K562 (cell line): ENCODE measurements at regions not wholly inside any gene's neighbourhood (a gene's known extent, or its start where the extent isn't known, plus 50 kb on each side); places are given as distances from the start of the nearest gene placed in this dataset.

Source experiments
- ATAC-seq: fragments of 200-7000 bp; cut with Tn5 transposase; 3 replicates; pipeline ENCODE4 v1.9.1; 2020; ENCODE audit warnings: moderate library complexity
- BruUV-seq: library from RNA; stranded (reverse); fragments of 400-500 nt; replicated peaks from 2 replicates; lab custom pipeline; 2021; lab: Mats Ljungman, UMichigan
- CTCF ChIA-PET: fragments of 300-600 bp; formaldehyde crosslinking; extraction: SDS; loops from one replicate; lab custom pipeline; 2021; ENCODE audit warnings: low intra/inter-chr PET ratio; lab: Yijun Ruan, JAX
- POLR2A ChIA-PET: fragments of 300-600, 350-650 bp; sonication (Branson Sonifier 250); formaldehyde crosslinking; extraction: SDS; loops from one replicate; lab custom pipeline; 2021; ENCODE audit warnings: antibody characterized with exemption, inconsistent platforms; lab: Yijun Ruan, JAX
- DNase-seq, 4 experiments: peaks; one replicate each; pipeline versions ENCODE4 v3.0.0 to v3.0.0-alpha.2; 2011 to 2018; ENCODE audit warnings: low spot score in 3 of 4, mixed read lengths in 3 of 4; ENCODE audit errors: extremely low read depth in 1 of 4
- FAIRE-seq: peaks from 2 replicates; lab custom pipeline; 2011; peaks lifted over from hg19 to GRCh38; lab: Jason Lieb, UNC
- H2AFZ ChIP-seq: 2 replicates; pipeline ENCODE4 v1.6.0; 2011; ENCODE audit warnings: low read depth, low read length, control low read depth, inconsistent platforms
- H3K27ac ChIP-seq: fragments of 200-600 bp; 3 replicates; pipeline ENCODE4 v1.8.0; 2011; ENCODE audit warnings: low read depth, mild to moderate bottlenecking, control low read depth, inconsistent platforms, low read length, moderate library complexity, mixed read lengths; ENCODE audit errors: extremely low read depth
- H3K27me3 ChIP-seq, 2 experiments: fragments of 300-600 bp in 1 of 2; 2 replicates in 1 of 2; 3 replicates in 1 of 2; pipeline versions ENCODE4 v1.6.0 to v1.8.0; 2011; ENCODE audit warnings: inconsistent platforms in 2 of 2, low read length in 2 of 2, mild to moderate bottlenecking in 1 of 2, mixed read lengths in 1 of 2, moderate library complexity in 1 of 2; ENCODE audit not compliant: control insufficient read depth in 2 of 2, insufficient read depth in 2 of 2
- H3K36me3 ChIP-seq: fragments of 300-600 bp; 3 replicates; pipeline ENCODE4 v1.8.0; 2011; ENCODE audit warnings: mild to moderate bottlenecking, low read length, inconsistent platforms; ENCODE audit not compliant: control insufficient read depth, insufficient read depth
- H3K4me1 ChIP-seq, 2 experiments: fragments of 200-600 bp in 1 of 2; replicated peaks in 1 of 2; 2 replicates in 1 of 2; 3 replicates in 1 of 2; pipeline versions ENCODE4 v1.5.1 to v1.8.0; 2011; ENCODE audit warnings: inconsistent platforms in 2 of 2, low read length in 2 of 2, mild to moderate bottlenecking in 1 of 2, mixed read lengths in 1 of 2, moderate library complexity in 1 of 2; ENCODE audit not compliant: control insufficient read depth in 2 of 2, insufficient read depth in 2 of 2
- H3K4me2 ChIP-seq: 2 replicates; pipeline ENCODE4 v1.6.1; 2011; ENCODE audit warnings: low read length, control low read depth, inconsistent platforms, mixed read lengths; ENCODE audit not compliant: insufficient read depth
- H3K4me3 ChIP-seq: fragments of 200-600 bp; sonication (generic), shearing (Covaris generic); 2 replicates; pipeline ENCODE4 v1.5.1; 2016; ENCODE audit warnings: control low read depth, inconsistent platforms
- H3K79me2 ChIP-seq: fragments of 200-600 bp; 3 replicates; pipeline ENCODE4 v1.8.0; 2011; ENCODE audit warnings: low read length, inconsistent platforms; ENCODE audit not compliant: control insufficient read depth, insufficient read depth
- H3K9ac ChIP-seq, 2 experiments: 2 replicates each; pipeline versions ENCODE4 v1.6.0 to v1.6.1; 2011; ENCODE audit warnings: low read depth in 2 of 2, low read length in 2 of 2, control low read depth in 1 of 2, inconsistent platforms in 1 of 2, mild to moderate bottlenecking in 1 of 2, mixed read lengths in 1 of 2; ENCODE audit not compliant: insufficient read depth in 1 of 2
- H3K9me1 ChIP-seq: one replicate; pipeline ENCODE4 v1.6.0; 2011; ENCODE audit warnings: inconsistent platforms, mild to moderate bottlenecking, low read length, moderate library complexity; ENCODE audit not compliant: control insufficient read depth, insufficient read depth
- H3K9me3 ChIP-seq: replicated peaks from 2 replicates; pipeline ENCODE4 v1.5.1; 2011; ENCODE audit warnings: low read depth, low read length, inconsistent platforms; ENCODE audit not compliant: control insufficient read depth, insufficient read depth
- H4K20me1 ChIP-seq: replicated peaks from 2 replicates; pipeline ENCODE4 v1.6.1; 2011; ENCODE audit warnings: low read length, inconsistent platforms, mixed read lengths; ENCODE audit not compliant: control insufficient read depth, insufficient read depth
- ZNF354B ChIP-seq: fragments of 250-450 bp; sonication (Bioruptor Pico); IDR thresholded peaks from 2 replicates; pipeline ENCODE4 v1.4.0; 2020
- WGBS: fragments of 100-300 bp; shearing (Covaris generic); methylation state at CpG from one replicate; pipeline ENCODE4 v1.1.6; 2016; ENCODE audit warnings: low coverage, mixed read lengths; ENCODE audit not compliant: insufficient coverage; ENCODE audit errors: missing lambda C conversion rate; 5-methylcytosine and 5-hydroxymethylcytosine counted together
- in situ Hi-C: fragments of 300-500 bp; cut with MboI; formaldehyde crosslinking; loops from 4 replicates; pipeline ENCODE4 v1.15.0; 2018; ENCODE audit warnings: inconsistent platforms, mixed read lengths
- intact Hi-C: fragments of 100-400 bp; cut with micrococcal nuclease; formaldehyde crosslinking; loops from 2 replicates; pipeline ENCODE4 v1.14.2; 2022
- TF ChIP-seq, protein P1 (sequence below): fragments of 250-450 bp; sonication (Bioruptor Pico); IDR thresholded peaks from 2 replicates; pipeline ENCODE4 v1.4.0; 2020
- TF ChIP-seq, protein P2 (sequence below), 3 experiments: IDR thresholded peaks in 2 of 3; conservative IDR thresholded peaks in 1 of 3; 2 replicates each; pipeline ENCODE4 v1.5.1; 2011 to 2012; ENCODE audit warnings: low read length in 3 of 3, mild to moderate bottlenecking in 3 of 3, control low read depth in 2 of 3, improper control_type of control experiment in 1 of 3, inconsistent platforms in 1 of 3, low read depth in 1 of 3, mixed read lengths in 1 of 3, moderate library complexity in 1 of 3; ENCODE audit not compliant: insufficient read depth in 2 of 3

DNA sequence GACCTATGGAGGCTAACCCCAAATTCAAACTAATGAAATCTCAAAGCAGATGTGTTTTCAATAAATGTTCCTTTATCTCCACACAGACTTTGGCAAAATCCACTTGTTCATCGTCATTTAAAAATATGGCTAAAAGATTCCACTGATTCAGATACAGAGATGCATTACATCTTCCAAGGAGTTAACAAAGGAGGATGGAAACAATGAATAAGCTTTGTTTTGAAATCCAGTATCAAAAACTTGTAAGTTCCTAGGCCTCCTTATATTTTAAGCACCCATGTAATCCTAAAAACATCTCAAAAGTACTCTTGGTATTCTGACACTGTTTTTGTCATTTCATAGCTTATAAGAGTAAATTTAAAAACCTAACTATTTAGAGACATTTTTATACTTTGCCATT, 345.6 kb upstream of the ACTBL2 start:
- H3K79me2 ChIP-seq, result no peaks in the 10 kb centered on the region
- H3K9me1 ChIP-seq, result no peaks in the 10 kb centered on the region
- no peaks in the 10 kb centered on the region for H3K9me3 ChIP-seq
- H3K36me3 ChIP-seq, result no peaks in the 10 kb centered on the region
- no peak overlapping the region for H3K27ac ChIP-seq
- TF ChIP-seq, protein P1, sequence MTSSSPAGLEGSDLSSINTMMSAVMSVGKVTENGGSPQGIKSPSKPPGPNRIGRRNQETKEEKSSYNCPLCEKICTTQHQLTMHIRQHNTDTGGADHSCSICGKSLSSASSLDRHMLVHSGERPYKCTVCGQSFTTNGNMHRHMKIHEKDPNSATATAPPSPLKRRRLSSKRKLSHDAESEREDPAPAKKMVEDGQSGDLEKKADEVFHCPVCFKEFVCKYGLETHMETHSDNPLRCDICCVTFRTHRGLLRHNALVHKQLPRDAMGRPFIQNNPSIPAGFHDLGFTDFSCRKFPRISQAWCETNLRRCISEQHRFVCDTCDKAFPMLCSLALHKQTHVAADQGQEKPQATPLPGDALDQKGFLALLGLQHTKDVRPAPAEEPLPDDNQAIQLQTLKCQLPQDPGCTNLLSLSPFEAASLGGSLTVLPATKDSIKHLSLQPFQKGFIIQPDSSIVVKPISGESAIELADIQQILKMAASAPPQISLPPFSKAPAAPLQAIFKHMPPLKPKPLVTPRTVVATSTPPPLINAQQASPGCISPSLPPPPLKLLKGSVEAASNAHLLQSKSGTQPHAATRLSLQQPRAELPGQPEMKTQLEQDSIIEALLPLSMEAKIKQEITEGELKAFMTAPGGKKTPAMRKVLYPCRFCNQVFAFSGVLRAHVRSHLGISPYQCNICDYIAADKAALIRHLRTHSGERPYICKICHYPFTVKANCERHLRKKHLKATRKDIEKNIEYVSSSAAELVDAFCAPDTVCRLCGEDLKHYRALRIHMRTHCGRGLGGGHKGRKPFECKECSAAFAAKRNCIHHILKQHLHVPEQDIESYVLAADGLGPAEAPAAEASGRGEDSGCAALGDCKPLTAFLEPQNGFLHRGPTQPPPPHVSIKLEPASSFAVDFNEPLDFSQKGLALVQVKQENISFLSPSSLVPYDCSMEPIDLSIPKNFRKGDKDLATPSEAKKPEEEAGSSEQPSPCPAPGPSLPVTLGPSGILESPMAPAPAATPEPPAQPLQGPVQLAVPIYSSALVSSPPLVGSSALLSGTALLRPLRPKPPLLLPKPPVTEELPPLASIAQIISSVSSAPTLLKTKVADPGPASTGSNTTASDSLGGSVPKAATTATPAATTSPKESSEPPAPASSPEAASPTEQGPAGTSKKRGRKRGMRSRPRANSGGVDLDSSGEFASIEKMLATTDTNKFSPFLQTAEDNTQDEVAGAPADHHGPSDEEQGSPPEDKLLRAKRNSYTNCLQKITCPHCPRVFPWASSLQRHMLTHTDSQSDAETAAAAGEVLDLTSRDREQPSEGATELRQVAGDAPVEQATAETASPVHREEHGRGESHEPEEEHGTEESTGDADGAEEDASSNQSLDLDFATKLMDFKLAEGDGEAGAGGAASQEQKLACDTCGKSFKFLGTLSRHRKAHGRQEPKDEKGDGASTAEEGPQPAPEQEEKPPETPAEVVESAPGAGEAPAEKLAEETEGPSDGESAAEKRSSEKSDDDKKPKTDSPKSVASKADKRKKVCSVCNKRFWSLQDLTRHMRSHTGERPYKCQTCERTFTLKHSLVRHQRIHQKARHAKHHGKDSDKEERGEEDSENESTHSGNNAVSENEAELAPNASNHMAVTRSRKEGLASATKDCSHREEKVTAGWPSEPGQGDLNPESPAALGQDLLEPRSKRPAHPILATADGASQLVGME (CRISPR knock-in tag), result no peak
- TF ChIP-seq ZNF354B (CRISPR knock-in tag), result no peak
- TF ChIP-seq, protein P2, sequence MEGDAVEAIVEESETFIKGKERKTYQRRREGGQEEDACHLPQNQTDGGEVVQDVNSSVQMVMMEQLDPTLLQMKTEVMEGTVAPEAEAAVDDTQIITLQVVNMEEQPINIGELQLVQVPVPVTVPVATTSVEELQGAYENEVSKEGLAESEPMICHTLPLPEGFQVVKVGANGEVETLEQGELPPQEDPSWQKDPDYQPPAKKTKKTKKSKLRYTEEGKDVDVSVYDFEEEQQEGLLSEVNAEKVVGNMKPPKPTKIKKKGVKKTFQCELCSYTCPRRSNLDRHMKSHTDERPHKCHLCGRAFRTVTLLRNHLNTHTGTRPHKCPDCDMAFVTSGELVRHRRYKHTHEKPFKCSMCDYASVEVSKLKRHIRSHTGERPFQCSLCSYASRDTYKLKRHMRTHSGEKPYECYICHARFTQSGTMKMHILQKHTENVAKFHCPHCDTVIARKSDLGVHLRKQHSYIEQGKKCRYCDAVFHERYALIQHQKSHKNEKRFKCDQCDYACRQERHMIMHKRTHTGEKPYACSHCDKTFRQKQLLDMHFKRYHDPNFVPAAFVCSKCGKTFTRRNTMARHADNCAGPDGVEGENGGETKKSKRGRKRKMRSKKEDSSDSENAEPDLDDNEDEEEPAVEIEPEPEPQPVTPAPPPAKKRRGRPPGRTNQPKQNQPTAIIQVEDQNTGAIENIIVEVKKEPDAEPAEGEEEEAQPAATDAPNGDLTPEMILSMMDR (IDR thresholded peaks at IDR 0.05 in 2 of 3, conservative IDR thresholded peaks at IDR 0.05 in 1 of 3; ENCODE audit: insufficient read depth in 2 of 3, low read depth in 1 of 3, low read length in 3 of 3), result no peak
- 0% methylated on average over 1 of the region's 1 CpG for WGBS
- POLR2A ChIA-PET, result no interaction called here
- no peaks in the 10 kb centered on the region for H4K20me1 ChIP-seq
- no peak overlapping the region for H3K9ac ChIP-seq
- no peak overlapping the region for H3K4me2 ChIP-seq
- no TSS peak for BruUV-seq
- DNase-seq (no peak), ATAC-seq (no peak), FAIRE-seq (no peak)
- no peak overlapping the region for H3K4me3 ChIP-seq
- CTCF ChIA-PET, result no interaction called here
- H3K4me1 ChIP-seq, result no peaks in the 10 kb centered on the region
- intact Hi-C loops (no loop called here), in situ Hi-C loops (no loop called here)
- H2AFZ ChIP-seq, result no peak overlapping the region
- H3K27me3 ChIP-seq, result no peaks in the 10 kb centered on the region
